IPS DF 19.7 (cell line): ENCODE measurements at regions not wholly inside any gene's neighbourhood (a gene's known extent, or its start where the extent isn't known, plus 50 kb on each side); places are given as distances from the start of the nearest gene placed in this dataset.

Source experiments
- DNase-seq: peaks from one replicate; pipeline ENCODE4 v3.0.0-alpha.2; 2013; ENCODE audit warnings: low read depth, low spot score

DNA sequence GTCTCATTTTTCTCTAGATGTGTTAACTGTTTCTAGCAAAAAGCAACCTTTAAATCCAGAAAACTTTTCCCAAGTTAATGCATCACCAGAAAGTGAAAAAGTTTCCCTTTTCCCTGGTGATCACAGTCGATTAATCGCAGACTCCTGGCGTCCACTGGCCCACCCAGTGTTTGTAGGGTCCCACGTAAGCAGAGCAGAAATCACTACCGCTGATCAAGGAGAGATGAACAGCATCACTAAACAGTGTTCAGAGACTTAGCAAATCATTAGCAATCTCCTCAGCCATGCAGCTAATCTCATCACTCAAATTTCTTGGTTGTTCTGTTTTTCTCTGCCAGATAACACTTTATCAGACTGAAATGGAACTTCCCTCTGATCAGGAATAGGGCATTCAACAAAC, 184.2 kb downstream of the EFNB2 start:
- no peak for DNase-seq

DNA sequence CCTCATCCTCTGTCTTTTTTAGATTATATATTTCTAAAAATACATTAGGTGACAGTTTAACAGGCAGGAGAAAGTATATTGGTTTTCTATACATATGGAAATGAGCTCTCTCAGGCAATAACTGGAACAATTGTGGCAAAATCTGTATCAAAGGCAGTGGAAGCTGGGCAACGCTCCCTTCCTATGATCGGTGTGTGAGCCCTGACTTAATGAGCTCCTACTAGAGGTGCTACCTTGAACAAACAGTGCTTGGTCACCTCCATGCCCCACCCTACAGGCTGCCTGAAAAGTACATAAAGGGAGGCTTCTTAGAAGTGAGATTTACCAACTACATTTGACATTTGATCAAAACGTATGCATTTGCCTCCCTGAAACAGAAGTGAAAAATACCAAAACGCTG, 185.3 kb downstream of the EFNB2 start:
- DNase-seq: no peak

DNA sequence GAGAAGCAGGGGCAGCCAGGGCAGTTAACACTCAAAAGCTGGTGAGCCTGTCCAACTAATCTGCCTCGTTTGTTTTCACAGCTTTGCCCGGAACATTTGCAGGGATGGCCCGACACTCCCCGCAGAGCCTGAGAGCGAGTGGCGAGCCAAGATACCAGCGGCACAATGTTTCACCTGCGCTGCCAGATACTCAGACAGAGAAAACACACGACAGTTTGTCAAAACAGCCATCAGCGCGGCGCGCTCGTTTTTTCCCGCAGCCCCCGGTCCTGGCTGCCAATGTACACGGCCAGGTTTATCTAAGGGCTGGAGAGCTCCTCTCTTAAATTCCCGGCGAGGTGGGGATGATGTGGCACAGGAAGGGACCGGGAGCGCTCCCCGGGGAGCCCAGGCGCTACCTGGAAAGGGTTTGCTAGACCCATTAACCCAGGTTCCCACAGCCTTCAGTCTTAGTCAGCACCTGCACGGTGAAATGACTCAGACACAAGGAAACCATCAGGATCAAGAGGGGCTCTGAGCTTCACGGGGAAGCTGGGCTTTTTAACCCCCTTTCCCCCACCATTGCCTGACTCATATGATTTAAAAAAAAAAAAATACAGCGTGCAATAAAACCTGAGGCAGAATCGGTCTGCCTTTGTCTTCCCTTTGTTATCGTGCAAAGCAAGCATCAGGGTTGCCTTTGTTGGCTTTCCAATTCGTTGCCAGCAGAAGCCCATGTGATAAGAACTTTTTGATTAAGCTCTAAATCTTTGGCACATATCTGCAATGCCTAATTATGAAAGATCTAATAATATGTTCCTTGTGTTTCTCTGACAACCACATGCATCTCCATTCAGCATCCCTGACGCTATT, 186.2 kb downstream of the EFNB2 start:
- DNase-seq: no peak

DNA sequence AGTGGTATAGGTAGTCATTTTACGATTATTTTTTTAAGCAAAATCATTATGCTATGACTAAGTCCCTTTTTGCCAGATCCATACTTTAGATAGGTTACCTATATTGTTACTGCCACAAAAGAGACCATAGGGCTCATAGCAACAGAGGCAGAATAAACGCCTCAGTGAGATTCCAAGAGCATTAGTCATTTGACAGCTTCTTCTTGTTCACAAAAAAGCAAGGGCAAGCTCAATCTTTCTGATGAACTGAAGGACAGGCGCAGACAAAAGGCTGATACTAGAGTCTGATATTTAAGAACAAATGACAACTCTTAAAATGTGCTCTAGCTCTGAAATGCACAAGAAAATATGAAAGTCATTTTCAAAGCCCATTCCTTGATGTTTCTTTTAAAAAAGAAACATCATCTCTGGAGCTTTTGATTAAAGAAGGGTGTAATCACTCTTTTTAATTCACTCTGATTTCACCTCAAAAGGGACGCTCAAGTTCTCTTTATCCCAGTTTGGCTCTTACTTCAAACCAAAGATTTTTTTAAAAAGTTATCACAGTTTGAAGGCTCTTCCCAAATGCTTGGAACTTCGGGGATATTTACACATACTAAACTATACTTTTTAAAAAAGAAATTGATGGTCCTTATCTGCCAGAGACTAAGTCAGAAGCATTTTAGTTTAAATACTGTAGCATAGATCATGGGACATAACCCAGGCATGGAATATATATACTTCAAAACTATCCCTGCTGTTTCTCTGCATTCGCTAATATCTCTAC, 187.2 kb downstream of the EFNB2 start:
- peak; percentile 30 for DNase-seq

DNA sequence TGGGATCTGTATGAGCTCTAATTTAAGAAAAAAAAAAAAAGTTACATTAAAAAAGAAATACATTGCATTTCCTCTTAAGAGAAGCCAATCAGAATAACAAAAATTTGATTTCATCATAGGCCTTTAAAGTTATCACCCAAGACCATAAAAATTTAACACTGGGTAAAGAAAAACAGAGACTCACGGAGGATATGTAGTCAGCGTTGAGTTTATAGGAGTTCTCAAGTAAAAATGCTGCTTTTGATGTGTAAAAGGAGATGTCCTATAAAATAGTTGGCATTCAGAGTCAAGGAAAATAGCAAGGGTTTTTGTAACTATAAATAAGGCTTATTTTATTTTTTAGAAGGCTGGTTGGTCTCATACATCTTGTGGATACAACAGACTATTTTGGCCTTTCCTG, 191.1 kb downstream of the EFNB2 start:
- no peak for DNase-seq

DNA sequence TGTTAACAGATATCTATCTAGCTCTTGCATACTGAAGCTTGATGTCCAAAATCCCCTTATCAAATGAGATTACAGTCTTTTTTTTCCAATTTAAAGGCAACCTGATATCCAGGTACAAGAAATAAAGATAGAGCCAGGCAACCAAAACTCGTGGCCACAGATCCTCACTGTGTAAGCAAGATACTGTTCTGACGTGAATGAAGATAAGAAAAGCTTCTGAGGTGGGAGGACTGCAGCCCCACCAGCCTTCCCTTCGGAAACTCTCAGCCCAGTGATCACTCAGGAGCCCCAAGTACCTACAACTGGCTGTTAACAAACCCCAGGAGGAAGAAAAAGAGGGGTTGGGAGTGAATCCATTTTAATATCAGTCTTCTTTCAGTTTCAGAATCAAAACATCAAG, 191.6 kb downstream of the EFNB2 start:
- DNase-seq: no peak

DNA sequence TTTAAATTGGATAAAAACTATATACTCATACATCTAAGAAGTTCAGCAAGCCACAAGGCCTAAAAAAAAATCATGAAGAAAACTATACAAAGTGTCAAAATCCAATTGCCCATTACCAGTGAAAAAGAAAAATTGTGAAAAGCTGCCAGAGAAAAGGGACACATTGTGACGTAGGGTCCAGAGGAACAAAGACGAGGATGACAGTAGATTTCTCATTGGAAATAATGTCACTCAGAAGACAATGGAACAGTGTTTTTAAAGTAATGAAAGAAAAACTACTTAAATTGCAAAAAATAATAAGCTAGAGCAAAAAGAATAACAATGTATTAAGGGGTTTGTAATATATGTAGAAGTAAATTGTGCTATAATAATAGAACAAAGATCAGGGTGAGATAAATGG, 195.2 kb downstream of the EFNB2 start:
- no peak for DNase-seq

DNA sequence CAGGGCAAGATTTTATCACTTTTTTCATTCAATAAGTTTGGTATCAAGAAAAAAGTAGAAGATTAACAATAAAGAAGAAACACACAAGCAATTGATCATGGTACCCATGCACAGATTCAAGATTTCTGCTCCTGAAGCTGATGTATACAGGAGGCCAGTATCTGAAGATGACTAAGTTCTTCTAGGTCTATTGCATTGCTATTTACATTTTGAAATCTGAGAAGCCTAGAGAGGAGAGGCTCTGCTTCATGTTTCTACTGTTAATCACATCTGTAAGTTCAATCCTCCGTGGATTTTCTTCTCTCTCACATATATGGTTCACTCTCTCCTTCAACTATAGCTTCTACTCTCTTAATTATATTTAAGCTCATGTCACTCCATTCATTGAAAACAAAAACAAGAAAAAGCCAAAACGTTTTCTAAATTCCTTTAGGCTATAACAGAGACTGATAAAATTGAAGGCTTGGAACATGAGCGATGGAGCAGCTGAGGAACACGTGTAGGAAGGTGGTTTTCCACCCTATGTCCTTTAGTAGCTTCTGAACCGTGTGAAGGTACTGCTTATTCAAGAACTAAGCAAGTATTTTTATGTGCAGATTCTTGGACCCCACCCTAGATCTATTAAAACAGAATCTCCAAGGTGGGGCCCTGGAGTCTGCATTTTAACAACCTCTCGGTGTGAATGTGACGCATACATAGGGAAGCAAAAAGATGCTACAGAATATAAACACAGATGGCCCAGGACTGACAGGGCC, 198.2 kb downstream of the EFNB2 start:
- no peak for DNase-seq

DNA sequence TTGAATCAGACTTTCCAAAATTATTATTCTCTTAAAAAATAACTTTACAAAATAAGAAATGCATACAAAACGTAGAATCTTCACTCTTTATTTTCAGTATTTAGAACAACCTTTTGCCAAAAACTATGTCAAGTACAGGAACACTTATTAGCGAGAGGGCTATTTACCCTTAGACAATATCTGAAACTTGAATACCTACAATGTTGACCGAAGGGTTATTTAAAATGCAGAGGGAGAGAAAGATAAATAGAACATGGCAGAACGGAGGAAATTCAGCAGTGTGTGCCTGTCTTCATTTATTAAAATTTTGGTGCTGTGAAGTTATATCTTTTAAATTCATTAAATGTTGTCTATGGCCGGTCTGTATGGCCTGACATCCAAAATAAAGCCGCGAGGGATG, 198.8 kb downstream of the EFNB2 start:
- no peak for DNase-seq

DNA sequence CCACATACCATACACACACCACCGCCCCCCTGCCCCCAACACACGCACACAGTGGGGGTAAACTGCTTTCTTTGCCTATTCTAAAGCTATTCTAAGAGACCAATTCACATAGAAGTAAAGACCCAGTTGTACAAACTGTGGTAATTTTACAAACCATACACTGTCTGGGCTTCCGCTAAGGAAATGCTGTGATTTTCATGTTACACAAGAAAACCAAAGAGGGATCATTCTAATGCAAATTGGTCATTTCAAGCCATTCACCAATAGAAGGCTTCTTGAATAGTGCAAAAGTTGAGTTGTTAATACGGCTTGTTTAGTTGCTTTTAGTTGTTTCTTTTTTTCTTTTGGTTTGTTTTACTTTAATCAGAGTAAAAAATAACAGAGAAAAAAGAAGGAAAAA, 202.8 kb downstream of the EFNB2 start:
- no peak for DNase-seq

DNA sequence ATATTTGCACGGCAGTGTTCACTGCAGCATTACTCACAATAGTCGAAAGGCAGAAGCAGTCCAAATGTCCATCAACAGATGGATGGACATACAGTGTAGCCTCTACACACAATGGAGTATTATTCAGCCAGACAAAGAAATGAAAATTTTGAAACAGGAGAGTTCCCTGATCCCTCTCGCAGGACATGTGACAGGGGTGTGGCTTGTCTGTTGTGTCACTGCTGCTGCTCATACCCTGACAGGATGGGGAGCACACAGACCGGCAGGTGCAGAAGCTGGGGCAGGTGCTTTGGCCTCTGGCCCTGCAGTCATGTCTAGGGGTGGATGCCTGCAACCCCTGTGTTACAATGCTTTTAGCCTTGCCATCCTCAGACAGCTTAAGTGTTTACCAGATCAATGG, 204.3 kb downstream of the EFNB2 start:
- no peak for DNase-seq

DNA sequence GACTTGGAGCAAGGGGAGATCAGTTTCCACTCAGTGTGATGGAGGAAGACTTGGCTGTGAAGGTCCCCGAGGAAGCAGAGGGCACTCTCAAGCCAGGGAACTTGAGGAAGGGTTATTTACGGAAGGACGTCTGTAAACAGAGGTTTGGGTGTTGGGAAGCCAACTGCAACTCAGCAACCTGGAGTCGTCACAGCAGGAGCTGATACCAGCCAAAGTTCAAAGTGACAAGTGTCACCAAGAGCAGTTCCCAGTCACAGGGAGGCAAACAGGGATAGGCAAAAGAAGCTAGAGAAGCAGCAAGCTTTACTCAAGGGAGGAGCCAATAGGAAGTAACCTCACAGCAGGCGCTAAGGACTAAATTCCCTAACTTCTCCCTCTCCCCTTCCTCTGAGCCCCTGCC, 205.5 kb downstream of the EFNB2 start:
- no peak for DNase-seq

DNA sequence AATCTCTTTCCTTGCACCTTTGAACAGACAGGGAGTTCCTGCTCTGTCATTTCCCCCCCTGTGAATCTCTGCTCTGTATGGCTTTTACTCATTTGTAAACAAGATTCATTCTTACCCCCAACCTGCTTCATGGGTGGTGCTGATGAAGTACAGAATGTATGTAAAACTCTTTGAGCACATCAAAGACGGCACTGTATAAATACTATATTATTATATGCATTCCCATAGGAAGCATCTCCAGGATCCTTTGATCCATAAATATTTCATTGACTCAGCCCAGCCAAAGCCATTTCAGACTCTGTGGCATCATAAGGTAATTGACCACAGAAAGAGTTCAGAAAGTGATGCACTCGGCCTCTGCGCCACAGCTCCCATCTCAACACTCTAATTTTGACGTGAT, 208.7 kb downstream of the EFNB2 start:
- DNase-seq: no peak

DNA sequence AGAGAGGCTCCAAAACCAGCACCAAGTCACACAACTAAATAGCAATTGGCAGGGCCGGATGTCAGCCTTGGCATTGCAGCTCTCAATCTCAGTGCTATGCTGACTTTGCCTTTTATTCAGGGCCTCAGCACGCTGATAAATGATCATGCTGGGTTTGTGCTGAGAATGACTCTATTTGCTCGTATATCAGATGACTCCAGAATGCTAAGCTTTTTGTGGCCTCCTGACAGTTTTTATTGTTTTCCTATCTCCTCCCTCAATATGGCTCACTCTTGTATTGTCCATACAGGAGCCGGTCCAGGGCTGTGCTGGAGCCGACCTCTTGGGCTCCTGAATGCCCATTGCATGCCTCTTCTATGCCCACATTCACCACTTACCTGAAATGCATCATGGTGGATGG, 211.0 kb downstream of the EFNB2 start:
- DNase-seq: no peak

DNA sequence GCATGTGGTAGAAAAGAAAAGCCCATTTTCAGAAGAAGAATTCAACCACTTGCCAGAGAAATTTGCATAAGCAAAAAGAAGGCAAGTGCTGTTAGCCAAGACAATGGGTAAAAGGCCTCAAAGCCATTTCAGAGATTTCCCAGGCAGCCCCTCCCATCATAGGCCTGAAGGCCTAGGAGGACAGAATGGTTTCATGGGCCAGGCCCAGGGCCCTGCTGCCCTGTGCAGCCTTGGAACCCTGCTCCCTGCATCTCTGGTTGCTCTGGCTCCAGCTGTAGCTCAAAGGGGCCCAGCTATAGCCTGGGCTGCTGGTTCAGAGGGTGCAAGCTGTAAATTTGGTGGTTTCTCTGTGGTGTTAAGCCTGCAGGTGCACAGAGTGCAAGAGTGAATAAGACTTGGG, 212.8 kb downstream of the EFNB2 start:
- no peak for DNase-seq

DNA sequence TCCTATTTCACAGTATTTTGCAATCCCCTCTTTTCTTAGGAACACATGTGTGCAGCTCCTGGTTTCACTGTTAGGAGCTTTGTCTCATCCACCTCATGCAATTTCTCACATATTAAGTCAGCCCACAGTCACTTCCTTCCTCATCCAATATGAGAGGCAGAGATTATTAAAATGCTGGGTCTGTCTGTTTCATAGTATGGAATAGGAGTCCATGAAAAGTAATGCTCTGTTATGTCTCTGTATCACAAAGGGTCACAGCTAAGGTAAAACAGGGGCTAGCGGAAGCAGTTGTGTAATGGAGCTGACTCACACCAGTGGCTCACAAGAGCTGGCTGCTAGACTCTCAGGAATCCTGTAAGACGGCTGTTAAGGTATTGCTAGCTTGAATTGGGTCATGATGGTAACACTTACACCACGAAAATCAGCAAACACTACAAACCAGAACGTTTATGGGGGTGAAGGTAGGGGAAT, 216.5 kb downstream of the EFNB2 start:
- DNase-seq: peak; percentile 47

DNA sequence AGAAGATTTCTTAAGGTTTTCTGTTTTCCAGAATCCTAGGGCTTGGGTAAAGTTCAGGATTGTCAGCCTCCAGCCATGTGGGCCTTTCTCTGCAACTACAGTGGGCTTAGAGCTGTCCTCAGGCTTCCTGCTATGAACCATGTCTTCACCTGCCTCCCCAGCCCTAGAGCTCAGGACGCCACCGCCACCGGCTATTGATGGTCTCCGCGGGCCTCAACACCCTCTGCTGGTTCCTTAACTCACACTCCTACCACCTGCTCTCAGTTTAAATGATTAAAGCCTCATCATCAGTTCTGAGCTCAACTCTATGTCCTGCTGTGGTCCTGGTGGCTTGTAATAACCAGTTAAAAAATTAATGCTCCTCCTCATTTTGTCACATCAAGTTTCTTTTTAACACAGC, 221.0 kb downstream of the EFNB2 start:
- no peak for DNase-seq

DNA sequence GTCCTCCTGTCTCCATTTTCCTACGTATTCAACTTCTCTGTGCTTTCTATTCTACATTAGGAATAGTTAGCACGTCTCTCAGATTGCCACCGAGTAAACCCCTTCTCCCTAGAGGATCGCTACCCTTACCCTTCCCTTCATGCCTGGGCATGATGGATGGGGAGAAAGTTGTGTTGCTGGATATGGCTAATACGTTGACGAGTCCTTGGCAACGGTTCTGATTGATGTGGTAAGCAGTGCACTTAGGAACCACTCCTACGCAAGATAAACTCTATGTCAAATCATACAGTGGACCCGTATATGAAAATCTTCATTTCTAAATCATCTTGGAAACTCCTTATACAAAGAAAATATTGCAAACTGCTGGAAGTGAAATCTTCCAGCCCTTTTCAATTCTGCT, 224.5 kb downstream of the EFNB2 start:
- no peak for DNase-seq

DNA sequence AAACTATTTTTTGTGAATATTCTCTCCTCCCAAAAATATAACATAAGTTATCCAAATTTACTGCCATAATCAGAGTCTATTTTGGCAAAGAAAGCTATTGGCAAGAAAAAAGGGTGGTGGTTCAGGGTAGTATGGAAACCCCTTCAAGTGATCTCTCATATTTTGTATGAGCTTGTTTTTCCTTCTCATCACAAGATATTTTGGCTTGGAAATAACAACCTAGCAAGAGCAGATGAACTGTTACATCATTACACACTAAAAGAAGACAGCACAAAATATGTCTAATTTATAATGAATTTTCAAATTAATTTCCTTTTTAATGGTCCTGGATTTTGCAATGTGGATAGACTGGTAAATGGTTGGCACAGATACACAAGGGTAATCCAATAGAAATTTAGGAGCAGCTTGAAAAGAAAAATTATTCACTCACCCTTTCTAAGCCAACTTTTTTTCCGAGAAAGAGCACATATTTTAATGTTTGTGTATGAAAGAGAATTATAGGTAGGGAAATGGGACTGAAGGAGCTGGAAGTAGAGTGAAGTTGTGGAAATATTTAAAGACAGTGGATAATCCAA, 225.1 kb downstream of the EFNB2 start:
- no peak for DNase-seq

DNA sequence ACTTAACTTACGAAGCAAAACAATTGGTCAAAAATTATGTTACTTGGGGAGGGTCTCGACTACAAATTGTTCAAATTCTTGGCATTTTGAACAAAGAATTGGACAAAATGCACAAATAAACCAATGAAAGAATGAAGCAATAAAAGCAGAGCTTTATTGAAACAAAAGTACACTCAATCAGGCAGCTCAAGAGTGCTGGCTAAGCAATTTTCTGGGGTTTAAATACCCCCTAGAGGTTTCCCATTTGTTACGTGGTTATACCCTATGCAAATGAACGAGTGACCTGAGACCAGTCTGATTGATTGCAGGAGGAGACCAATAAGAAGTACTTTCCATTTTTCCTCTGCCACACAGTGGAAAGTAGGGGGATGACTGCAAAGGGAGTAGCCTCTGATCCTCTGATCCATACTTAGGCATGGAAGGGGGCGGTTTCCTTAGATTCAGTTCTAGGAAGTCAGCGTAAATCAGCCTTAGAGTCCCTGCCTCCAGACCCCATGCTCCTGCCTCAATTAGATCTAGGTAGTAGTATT, 228.6 kb downstream of the EFNB2 start:
- no peak for DNase-seq

DNA sequence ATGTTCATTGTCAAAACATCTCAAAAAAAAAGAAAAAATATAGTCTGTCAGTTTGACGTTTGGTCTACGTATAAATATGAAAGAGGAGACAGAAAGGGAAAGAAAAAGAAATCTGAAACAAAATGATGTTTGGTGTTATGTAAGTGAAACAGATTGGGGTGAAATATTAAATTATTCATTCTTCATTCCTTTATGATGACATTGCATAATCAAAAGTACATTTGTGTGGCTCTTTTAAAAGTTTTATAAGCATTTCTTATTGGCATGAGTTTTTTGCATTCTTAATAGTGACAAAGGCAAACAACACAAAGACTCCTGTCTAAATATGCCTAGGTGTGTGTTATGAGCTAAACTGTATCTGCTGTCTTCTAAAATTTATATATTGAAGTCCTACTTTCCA, 232.6 kb downstream of the EFNB2 start:
- no peak for DNase-seq

DNA sequence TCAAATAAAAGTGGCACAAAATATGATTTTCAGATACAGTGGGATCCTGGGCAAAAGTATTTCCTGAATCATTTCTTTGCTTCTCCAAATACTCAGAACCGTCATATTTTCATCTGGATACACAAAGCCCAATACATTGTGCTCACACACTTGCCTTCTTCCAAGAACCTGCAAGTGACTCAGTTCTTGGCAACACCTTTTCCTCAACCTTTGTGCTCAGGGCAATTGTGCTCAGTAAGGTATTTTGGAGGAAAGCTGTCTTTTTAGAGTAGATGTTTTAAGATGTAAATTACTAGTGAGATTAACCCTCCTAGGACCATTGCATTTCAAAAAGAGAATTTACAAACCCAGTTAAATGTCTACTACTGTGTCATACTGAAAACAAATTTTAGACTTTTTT, 233.5 kb downstream of the EFNB2 start:
- DNase-seq: peak; percentile 9
